Thoracic aorta (tissue), 2 donors: ENCODE measurements at regions not wholly inside any gene's neighbourhood (a gene's known extent, or its start where the extent isn't known, plus 50 kb on each side); places are given as distances from the start of the nearest gene placed in this dataset.

Source experiments
- ATAC-seq: fragments of 150-250 bp; one replicate; pipeline ENCODE4 v1.8.0; 2017; ENCODE audit warnings: low read depth; ENCODE audit not compliant: insufficient number of reproducible peaks, low FRiP score
- DNase-seq: peaks from one replicate; pipeline ENCODE4 v3.0.0-alpha.2; 2020; ENCODE audit warnings: low spot score
- H3K27ac ChIP-seq, 2 donors: fragments of 200-600 bp; sonication (generic); 1 replicate in 1 of 2; 2 replicates in 1 of 2; pipeline ENCODE4 v1.5.1; 2016; ENCODE audit warnings: mild to moderate bottlenecking in 2 of 2, moderate library complexity in 2 of 2
- H3K27me3 ChIP-seq: fragments of 200-600 bp; sonication (generic); replicated peaks from 2 replicates; pipeline ENCODE4 v1.6.0; 2016; ENCODE audit warnings: mild to moderate bottlenecking; ENCODE audit not compliant: insufficient read depth
- H3K36me3 ChIP-seq: fragments of 200-600 bp; sonication (generic); one replicate; pipeline ENCODE4 v1.5.1; 2016
- H3K4me1 ChIP-seq, 2 donors: fragments of 200-600 bp; sonication (generic); 1 replicate in 1 of 2; 2 replicates in 1 of 2; pipeline versions ENCODE4 v1.5.1 to v1.6.0; 2016; ENCODE audit warnings: low read depth in 2 of 2, mild to moderate bottlenecking in 1 of 2; ENCODE audit not compliant: control insufficient read depth in 1 of 2
- H3K4me3 ChIP-seq: fragments of 200-600 bp; sonication (generic); 2 replicates; pipeline ENCODE4 v1.5.1; 2016; ENCODE audit warnings: mild to moderate bottlenecking
- H3K9me3 ChIP-seq: fragments of 200-600 bp; sonication (generic); 2 replicates; pipeline ENCODE4 v1.5.1; 2016
- CTCF ChIP-seq: fragments of 200-600 bp; sonication (generic); IDR thresholded peaks from one replicate; pipeline ENCODE4 v1.5.1; 2019; ENCODE audit warnings: antibody characterized with exemption

DNA sequence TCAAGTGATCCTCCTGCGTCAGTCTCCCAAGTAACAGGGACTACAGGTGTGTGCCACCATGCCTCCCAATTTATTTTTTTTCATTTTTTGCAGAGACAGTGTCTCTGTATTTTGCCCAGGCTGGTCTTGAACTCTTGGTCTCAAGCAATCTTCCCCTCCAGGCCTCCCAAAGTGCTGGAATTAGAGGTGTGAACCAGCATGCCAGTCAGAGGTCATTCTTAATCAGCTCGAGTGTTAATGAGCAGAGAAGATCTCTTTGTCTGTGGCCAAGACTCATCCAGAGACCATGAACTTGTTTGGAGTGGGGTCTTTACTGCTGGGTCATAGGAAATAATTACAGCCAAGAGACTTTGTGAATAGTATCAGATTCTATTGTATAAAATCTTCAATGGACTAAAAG, 99.2 kb upstream of the AP1S2 start:
- TF ChIP-seq CTCF = no peak
- no peaks in the 10 kb centered on the region for H3K9me3 ChIP-seq
- no peaks in the 10 kb centered on the region for H3K36me3 ChIP-seq
- DNase-seq (no peak), ATAC-seq (no peak)
- no peak overlapping the region for H3K4me3 ChIP-seq
- no peaks in the 10 kb centered on the region for H3K27me3 ChIP-seq
- no peaks in the 10 kb centered on the region for H3K4me1 ChIP-seq
- H3K27ac ChIP-seq = no peak overlapping the region

GRCh38 chrX:15952212-15952611, 97.6 kb upstream of the AP1S2 start:
- no peaks in the 10 kb centered on the region for H3K27me3 ChIP-seq
- no peak for DNase-seq
- ATAC-seq = no peak
- no peak overlapping the region for H3K27ac ChIP-seq
- H3K9me3 ChIP-seq = no peaks in the 10 kb centered on the region
- H3K4me3 ChIP-seq = no peak overlapping the region
- no peaks in the 10 kb centered on the region for H3K4me1 ChIP-seq
- no peak for TF ChIP-seq CTCF
- no peaks in the 10 kb centered on the region for H3K36me3 ChIP-seq

DNA sequence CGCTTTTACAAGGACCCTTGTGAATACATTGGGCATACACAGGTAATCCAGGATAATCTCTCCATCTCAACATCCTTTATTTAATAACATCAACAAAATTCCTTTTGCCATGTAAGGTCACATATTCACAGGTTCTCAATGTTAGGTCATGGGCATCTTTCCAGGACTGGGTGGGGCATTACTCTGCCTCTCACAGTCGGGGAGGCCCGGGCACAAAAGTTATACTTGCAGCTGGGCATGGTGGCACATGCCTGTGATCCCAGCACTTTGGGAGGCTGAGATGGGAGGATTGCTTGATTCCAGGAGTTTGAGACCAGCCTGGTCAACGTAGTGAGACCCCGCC, 93.7 kb upstream of the AP1S2 start:
- TF ChIP-seq CTCF = no peak
- ATAC-seq (no peak), DNase-seq (no peak)
- Histone ChIP-seq H3K27me3 (no peaks in the 10 kb centered on the region), H3K4me3 (no peak overlapping the region), H3K4me1 (no peaks in the 10 kb centered on the region), H3K36me3 (no peaks in the 10 kb centered on the region), H3K9me3 (no peaks in the 10 kb centered on the region), H3K27ac (no peak overlapping the region)

GRCh38 chrX:15947648-15948317, 93.2 kb upstream of the AP1S2 start:
- H3K27ac ChIP-seq = no peak overlapping the region
- no peaks in the 10 kb centered on the region for H3K9me3 ChIP-seq
- no peak overlapping the region for H3K4me3 ChIP-seq
- no peaks in the 10 kb centered on the region for H3K4me1 ChIP-seq
- TF ChIP-seq CTCF = no peak
- no peaks in the 10 kb centered on the region for H3K36me3 ChIP-seq
- no peak for DNase-seq
- no peaks in the 10 kb centered on the region for H3K27me3 ChIP-seq
- ATAC-seq = no peak

DNA sequence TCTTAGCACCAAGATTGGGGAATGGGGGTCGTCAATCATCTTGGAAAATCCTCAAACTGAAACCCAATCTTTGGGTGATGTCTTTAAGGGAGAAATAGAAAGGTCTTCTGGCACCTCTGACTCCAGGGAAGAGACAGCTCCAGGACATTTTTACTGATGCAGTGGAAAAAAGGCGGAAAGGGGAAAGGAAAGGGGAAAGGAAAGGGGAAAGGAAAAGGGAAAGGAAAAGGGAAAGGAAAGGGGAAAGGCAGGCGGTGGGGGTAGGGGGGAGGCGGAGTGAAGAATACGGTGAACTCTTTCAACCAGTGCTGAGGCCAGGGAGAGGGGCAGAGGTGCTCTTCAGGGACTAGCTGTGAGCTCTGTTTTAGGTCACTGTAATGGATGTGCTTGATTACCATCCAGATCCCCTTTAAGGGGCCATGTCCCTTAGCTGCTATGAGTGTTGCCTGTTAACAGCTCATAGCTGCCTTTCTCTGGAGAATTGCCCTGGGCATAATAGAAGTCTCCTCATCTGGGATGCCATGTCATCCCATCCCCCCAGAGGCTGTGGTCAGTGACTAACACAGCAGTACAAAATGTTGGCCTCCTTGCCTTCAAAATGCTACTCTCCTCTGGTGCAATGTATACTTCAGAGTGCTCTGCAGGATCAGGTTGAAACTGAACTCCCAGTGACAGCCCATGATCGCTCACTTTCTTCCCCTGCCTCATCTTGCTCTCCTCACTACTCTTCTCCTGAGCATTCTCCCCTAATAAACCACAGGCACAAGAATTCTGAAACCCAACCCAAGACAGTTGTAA, 92.4 kb upstream of the AP1S2 start:
- Histone ChIP-seq H3K4me3 (no peak overlapping the region), H3K27me3 (no peaks in the 10 kb centered on the region), H3K4me1 (no peaks in the 10 kb centered on the region), H3K27ac (no peak overlapping the region), H3K36me3 (no peaks in the 10 kb centered on the region), H3K9me3 (no peaks in the 10 kb centered on the region)
- no peak for TF ChIP-seq CTCF
- ATAC-seq (no peak), DNase-seq (no peak)
